C4-2B (cell line): ENCODE measurements at regions not wholly inside any gene's neighbourhood (a gene's known extent, or its start where the extent isn't known, plus 50 kb on each side); places are given as distances from the start of the nearest gene placed in this dataset.

Experiments
- CTCF ChIP-seq: fragments of 450-650 bp; conservative IDR thresholded peaks from 2 replicates; pipeline ENCODE4 v1.5.1; 2017; ENCODE audit warnings: mild to moderate bottlenecking
- ZFX ChIP-seq: fragments of 450-650 bp; IDR thresholded peaks from 2 replicates; pipeline ENCODE4 v1.6.1; 2017

GRCh38 chr22:35204807-35205775, 52.2 kb upstream of the HMGXB4 start:
- TF ChIP-seq CTCF: no peak
- no peak for TF ChIP-seq ZFX
